ENCODE measurements at regions not wholly inside any gene's neighbourhood (a gene's known extent, or its start where the extent isn't known, plus 50 kb on each side); places are given as distances from the start of the nearest gene placed in this dataset.
A peak's percentile ranks its signal among the peaks of the same experiment; 100 is the strongest.

DNA sequence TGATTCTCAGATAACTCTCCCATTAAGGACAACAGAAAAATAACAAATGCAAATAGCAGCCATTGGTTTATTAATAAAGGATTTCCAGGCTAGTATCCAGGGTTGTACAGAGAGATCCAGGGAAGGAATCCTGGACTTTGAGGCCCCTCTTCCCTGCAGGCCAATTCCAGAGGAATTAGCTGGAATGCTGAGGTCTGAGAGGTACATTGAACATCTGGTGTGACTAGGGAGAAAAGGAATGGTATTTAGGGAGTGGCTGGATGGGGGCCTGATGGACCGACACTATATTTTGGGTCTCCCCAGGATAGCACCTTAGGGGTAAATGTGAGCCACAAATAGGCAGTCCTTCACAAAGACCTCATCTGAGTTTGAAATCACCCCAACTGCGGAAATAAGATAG lies 924.5 kb downstream of the AACS start:
- DNase-seq (ENCODE audit: low read depth in 2 of 2): no peak
- TF ChIP-seq, protein P1, sequence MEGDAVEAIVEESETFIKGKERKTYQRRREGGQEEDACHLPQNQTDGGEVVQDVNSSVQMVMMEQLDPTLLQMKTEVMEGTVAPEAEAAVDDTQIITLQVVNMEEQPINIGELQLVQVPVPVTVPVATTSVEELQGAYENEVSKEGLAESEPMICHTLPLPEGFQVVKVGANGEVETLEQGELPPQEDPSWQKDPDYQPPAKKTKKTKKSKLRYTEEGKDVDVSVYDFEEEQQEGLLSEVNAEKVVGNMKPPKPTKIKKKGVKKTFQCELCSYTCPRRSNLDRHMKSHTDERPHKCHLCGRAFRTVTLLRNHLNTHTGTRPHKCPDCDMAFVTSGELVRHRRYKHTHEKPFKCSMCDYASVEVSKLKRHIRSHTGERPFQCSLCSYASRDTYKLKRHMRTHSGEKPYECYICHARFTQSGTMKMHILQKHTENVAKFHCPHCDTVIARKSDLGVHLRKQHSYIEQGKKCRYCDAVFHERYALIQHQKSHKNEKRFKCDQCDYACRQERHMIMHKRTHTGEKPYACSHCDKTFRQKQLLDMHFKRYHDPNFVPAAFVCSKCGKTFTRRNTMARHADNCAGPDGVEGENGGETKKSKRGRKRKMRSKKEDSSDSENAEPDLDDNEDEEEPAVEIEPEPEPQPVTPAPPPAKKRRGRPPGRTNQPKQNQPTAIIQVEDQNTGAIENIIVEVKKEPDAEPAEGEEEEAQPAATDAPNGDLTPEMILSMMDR (IDR thresholded peaks at IDR 0.05; ENCODE audit: low read depth, low read length): no peak
- H3K4me3 ChIP-seq (replicated peaks in 1 of 2; ENCODE audit: low read depth in 2 of 2, low read length in 2 of 2): no peak overlapping the region

DNA sequence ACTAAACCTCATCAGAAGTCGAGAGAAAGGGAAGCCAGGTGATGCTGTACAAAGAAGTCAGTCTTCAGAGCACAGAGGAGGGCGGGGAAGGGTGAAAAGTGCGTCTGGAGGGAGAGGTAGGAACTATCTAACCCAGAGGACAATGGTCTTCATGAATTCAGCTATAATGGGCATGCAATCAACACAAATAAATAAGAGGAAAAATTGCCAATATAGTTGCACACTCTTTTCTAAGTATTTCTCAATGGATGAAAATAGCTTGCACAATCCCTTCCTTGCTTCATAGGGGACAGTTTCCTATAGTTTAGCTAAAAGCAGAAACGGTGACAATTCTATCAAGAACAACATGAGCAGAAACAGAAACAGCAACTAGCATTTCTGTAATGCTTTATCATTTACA lies 931.2 kb downstream of the AACS start:
- TF ChIP-seq, protein P1 (IDR thresholded peaks at IDR 0.05; ENCODE audit: low read depth, low read length): no peak
- no peak for DNase-seq (ENCODE audit: low read depth in 2 of 2)
- H3K4me3 ChIP-seq (replicated peaks in 1 of 2; ENCODE audit: low read depth in 2 of 2, low read length in 2 of 2): no peak overlapping the region

DNA sequence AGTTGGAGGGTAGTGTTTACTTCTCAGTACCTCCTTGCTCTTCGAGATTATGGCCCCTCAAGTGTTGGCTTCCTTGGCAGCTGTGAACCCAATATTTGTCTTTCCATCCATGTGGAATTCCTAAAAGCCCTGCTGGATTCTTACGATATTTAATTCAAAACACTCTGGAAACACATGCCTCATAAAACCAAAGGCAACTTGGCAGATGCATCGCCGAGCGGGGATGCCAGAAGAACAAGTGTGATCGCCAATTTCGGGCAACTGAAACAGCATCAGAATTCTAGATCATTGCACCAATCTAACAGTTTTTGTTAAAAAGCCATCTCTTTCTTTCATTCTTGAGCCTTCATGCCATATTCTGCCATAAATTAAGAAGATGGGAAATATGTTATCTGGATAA lies 934.4 kb downstream of the AACS start:
- no peak for DNase-seq (ENCODE audit: low read depth in 2 of 2)
- TF ChIP-seq, protein P1 (IDR thresholded peaks at IDR 0.05; ENCODE audit: low read depth, low read length): no peak
- H3K4me3 ChIP-seq (replicated peaks in 1 of 2; ENCODE audit: low read depth in 2 of 2, low read length in 2 of 2): no peak overlapping the region

DNA sequence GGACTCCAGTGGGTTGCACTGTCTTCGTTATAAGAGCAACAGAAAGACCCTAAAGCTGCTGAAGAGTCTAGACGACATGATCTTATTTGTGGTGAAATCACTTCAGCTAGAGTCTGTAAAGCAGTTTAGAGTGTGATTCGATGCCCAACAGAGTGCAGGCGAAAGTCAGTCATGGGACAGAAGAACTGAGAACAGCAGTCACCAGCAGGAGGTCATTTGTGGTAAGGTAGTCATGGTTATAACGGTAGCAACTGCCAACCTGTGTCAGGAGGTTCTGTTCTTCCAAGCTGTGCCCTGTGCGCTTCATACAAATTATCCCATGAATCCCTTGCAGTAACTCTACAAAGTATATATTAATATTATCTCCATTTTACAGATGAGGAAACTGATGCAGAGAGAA lies 954.1 kb downstream of the AACS start:
- DNase-seq (ENCODE audit: low read depth in 2 of 2): no peak
- TF ChIP-seq, protein P1 (IDR thresholded peaks at IDR 0.05; ENCODE audit: low read depth, low read length): no peak
- no peak overlapping the region for H3K4me3 ChIP-seq (replicated peaks in 1 of 2; ENCODE audit: low read depth in 2 of 2, low read length in 2 of 2)

DNA sequence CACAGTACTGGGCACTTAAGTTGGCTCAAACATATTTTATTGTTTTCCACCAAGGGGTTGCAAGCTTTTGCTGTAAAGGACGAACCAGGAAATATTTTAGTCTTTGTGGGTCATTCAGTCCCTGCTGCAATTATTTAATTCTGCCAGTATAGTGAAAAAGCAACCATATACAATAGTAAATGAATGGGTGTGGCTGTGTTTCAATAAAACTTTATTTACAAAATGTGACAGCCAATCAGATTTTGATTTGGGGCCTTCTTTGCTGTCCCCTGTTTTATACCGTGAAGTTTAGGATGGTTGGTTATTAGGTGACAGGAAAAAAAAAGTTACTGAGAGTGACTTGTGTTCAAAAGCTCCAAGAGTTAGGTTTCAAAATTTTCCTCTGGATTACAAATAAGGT lies 956.4 kb downstream of the AACS start:
- no peak overlapping the region for H3K4me3 ChIP-seq (replicated peaks in 1 of 2; ENCODE audit: low read depth in 2 of 2, low read length in 2 of 2)
- no peak for DNase-seq (ENCODE audit: low read depth in 2 of 2)
- TF ChIP-seq, protein P1 (IDR thresholded peaks at IDR 0.05; ENCODE audit: low read depth, low read length): no peak

DNA sequence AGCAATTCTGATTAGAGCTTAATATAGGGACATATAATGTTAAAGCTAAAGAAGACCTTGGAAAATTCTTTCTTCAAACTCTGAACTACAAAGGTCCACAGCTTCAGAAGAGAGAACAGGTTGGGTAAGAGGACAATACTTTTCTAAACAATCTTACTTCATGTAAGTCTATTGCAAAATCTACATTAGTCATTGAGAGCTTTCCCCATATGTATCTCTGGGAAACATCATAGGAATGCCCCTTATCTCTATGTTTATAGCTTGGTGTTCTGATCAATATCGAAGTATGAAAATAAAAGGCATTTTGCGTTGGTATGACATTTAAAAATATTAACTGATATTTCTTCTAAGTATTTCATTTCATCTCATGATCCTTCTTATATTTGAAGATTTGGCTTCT lies 962.6 kb downstream of the AACS start:
- TF ChIP-seq, protein P1 (IDR thresholded peaks at IDR 0.05; ENCODE audit: low read depth, low read length): no peak
- no peak overlapping the region for H3K4me3 ChIP-seq (replicated peaks in 1 of 2; ENCODE audit: low read depth in 2 of 2, low read length in 2 of 2)
- DNase-seq (ENCODE audit: low read depth in 2 of 2): peak in 1 of 2 donors; percentile 12

DNA sequence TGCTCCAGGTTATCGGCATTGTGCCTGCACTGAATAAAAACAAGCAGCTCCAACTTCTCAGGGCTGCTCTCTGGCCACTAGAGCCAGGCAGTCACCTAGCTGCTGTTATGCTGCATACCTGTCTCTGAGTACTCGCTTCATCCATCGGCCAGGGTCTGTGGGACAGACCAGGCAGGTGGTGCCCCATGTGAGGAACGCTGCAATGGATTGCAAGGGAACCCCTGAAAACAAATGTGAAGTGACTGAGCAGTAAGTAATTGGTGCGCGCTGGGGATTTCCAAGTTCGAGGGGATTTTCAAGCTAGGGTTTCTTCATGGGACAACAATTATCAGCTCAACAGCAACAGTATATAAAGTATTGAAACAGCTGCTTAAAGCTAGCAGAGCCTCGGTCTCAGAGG lies 965.3 kb downstream of the AACS start:
- H3K4me3 ChIP-seq (replicated peaks in 1 of 2; ENCODE audit: low read depth in 2 of 2, low read length in 2 of 2): no peak overlapping the region
- TF ChIP-seq, protein P1 (IDR thresholded peaks at IDR 0.05; ENCODE audit: low read depth, low read length): no peak
- no peak for DNase-seq (ENCODE audit: low read depth in 2 of 2)

All from cardiac fibroblast (primary cell).